LNCaP clone FGC (cell line): ENCODE measurements at regions not wholly inside any gene's neighbourhood (a gene's known extent, or its start where the extent isn't known, plus 50 kb on each side); places are given as distances from the start of the nearest gene placed in this dataset.

Experiments used
- DNase-seq: peaks from one replicate; pipeline ENCODE4 v3.0.0-alpha.2; 2011; ENCODE audit warnings: low read depth
- H3K4me3 ChIP-seq: 2 replicates; pipeline ENCODE4 v1.5.1; 2011; ENCODE audit warnings: mild to moderate bottlenecking, low read depth, low read length, control low read depth
- CTCF ChIP-seq: IDR thresholded peaks from 2 replicates; pipeline ENCODE4 v1.5.1; 2012; ENCODE audit warnings: mild to moderate bottlenecking; ENCODE audit not compliant: control insufficient read depth, insufficient read depth; ENCODE audit errors: extremely low read depth

GRCh38 chr6:12577124-12577850, 139.3 kb upstream of the PHACTR1 start:
- no peak overlapping the region for H3K4me3 ChIP-seq
- DNase-seq = no peak
- no peak for TF ChIP-seq CTCF

GRCh38 chr6:12578097-12578496, 138.5 kb upstream of the PHACTR1 start:
- H3K4me3 ChIP-seq = no peak overlapping the region
- no peak for DNase-seq
- TF ChIP-seq CTCF = no peak

GRCh38 chr6:12578751-12579150, 137.8 kb upstream of the PHACTR1 start:
- no peak for DNase-seq
- no peak for TF ChIP-seq CTCF
- H3K4me3 ChIP-seq = no peak overlapping the region

GRCh38 chr6:12580290-12580689, 136.3 kb upstream of the PHACTR1 start:
- no peak for DNase-seq
- H3K4me3 ChIP-seq = no peak overlapping the region
- TF ChIP-seq CTCF = no peak

- no peak overlapping the region for H3K4me3 ChIP-seq
- no peak for TF ChIP-seq CTCF
- no peak for DNase-seq
These were observed 134.0 kb upstream of the PHACTR1 start for GRCh38 chr6:12582421-12583110.

- no peak for TF ChIP-seq CTCF
- no peak for DNase-seq
- H3K4me3 ChIP-seq = no peak overlapping the region
These were observed 131.7 kb upstream of the PHACTR1 start for GRCh38 chr6:12584631-12585405.
